ENCODE measurements at regions not wholly inside any gene's neighbourhood (a gene's known extent, or its start where the extent isn't known, plus 50 kb on each side); places are given as distances from the start of the nearest gene placed in this dataset.

DNA sequence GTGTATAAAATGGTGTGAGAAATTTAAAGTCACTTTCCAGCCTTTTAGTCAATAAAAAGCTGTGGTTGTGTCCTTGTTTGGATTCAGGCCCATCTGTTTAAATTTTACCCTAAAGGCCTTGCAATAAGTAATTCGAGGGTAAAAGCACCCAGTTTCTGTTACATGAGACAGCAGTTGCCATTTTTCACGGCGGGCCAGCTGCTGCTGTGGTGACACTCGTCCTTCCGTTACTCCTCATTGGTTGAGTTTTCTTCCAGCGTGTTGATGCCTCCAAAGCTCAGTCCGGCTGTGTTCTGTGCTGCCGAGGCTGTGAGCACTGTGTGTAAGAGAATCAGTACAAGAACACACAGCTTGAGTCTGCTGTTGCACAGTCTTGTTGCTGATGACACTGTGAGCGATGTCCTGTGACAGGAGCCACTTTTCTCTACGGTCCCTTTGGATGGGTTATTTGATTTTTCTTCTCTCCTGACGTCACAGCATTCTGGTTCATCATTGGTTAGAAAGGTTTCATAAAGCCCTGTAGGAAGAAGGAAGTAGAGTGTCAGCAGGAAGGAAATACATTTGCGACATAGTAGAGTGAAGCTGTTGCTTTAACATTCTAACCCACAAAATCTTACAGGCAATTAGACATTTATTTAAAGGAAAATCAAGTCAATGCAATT, 602.5 kb upstream of the ARGLU1 start:
- DNase-seq (ENCODE audit: low read depth, low spot score) = no peak
- ATAC-seq = no peak
- no peaks in the 10 kb centered on the region for H3K36me3 ChIP-seq (ENCODE audit: control insufficient read depth in 1 of 2, insufficient read depth in 2 of 2, low read length in 2 of 2)
- TF ChIP-seq FOSL1 (IDR thresholded peaks at IDR 0.05; ENCODE audit: low read depth) = no peak
- no peak for TF ChIP-seq EZH2 (IDR thresholded peaks at IDR 0.05)
- no peak for TF ChIP-seq SP1 (IDR thresholded peaks at IDR 0.05; ENCODE audit: low read depth)
- TF ChIP-seq, protein P1, sequence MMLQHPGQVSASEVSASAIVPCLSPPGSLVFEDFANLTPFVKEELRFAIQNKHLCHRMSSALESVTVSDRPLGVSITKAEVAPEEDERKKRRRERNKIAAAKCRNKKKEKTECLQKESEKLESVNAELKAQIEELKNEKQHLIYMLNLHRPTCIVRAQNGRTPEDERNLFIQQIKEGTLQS (IDR thresholded peaks at IDR 0.05) = no peak
- no peak for TF ChIP-seq CEBPB (IDR thresholded peaks at IDR 0.05; ENCODE audit: low read depth)
- TF ChIP-seq, protein P2, sequence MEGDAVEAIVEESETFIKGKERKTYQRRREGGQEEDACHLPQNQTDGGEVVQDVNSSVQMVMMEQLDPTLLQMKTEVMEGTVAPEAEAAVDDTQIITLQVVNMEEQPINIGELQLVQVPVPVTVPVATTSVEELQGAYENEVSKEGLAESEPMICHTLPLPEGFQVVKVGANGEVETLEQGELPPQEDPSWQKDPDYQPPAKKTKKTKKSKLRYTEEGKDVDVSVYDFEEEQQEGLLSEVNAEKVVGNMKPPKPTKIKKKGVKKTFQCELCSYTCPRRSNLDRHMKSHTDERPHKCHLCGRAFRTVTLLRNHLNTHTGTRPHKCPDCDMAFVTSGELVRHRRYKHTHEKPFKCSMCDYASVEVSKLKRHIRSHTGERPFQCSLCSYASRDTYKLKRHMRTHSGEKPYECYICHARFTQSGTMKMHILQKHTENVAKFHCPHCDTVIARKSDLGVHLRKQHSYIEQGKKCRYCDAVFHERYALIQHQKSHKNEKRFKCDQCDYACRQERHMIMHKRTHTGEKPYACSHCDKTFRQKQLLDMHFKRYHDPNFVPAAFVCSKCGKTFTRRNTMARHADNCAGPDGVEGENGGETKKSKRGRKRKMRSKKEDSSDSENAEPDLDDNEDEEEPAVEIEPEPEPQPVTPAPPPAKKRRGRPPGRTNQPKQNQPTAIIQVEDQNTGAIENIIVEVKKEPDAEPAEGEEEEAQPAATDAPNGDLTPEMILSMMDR (IDR thresholded peaks at IDR 0.05 in 2 of 3, conservative IDR thresholded peaks at IDR 0.05 in 1 of 3; ENCODE audit: borderline replicate concordance in 1 of 3, insufficient read depth in 1 of 3, low read depth in 2 of 3, low read length in 2 of 3) = no peak
- no peak for TF ChIP-seq YY1 (IDR thresholded peaks at IDR 0.05; ENCODE audit: extremely low read depth, insufficient replicate concordance, low read depth, low read length)
- TF ChIP-seq ZNF274 (IDR thresholded peaks at IDR 0.05; ENCODE audit: low read depth, low read length) = no peak
- TF ChIP-seq, protein P3, sequence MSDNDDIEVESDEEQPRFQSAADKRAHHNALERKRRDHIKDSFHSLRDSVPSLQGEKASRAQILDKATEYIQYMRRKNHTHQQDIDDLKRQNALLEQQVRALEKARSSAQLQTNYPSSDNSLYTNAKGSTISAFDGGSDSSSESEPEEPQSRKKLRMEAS (IDR thresholded peaks at IDR 0.05) = no peak
- H3K4me2 ChIP-seq (ENCODE audit: low read length) = no peak overlapping the region
- H3K4me1 ChIP-seq (ENCODE audit: control insufficient read depth in 1 of 2, insufficient read depth in 2 of 2, low read length in 2 of 2) = no peaks in the 10 kb centered on the region
- H2AFZ ChIP-seq (ENCODE audit: low read depth, low read length, poor library complexity, severe bottlenecking) = no peak overlapping the region
- H4K20me1 ChIP-seq (ENCODE audit: insufficient read depth) = no peaks in the 10 kb centered on the region
- H3K4me3 ChIP-seq (replicated peaks in 1 of 2; ENCODE audit: low read depth in 1 of 2, low read length in 2 of 2) = no peak overlapping the region
- H3K9ac ChIP-seq (ENCODE audit: low read length) = no peak overlapping the region
- ChIA-PET POLR2A (no interaction called here), CTCF (no interaction called here), RAD21 (ENCODE audit: low non-redundant PET in 1 of 2, low total read pairs in 2 of 2, uncharacterized antibody in 2 of 2, unreplicated experiment in 2 of 2) (no interaction called here)
- intact Hi-C loops (cut with micrococcal nuclease) = no loop called here
- H3K9me2 ChIP-seq (ENCODE audit: insufficient read depth) = no peaks in the 10 kb centered on the region
- peaks cover under 1 to 5% of the 10 kb centered on the region in 2 experiments; a peak in 2 of 4 replicates for H3K9me3 ChIP-seq (ENCODE audit: control insufficient read depth in 1 of 2, insufficient read depth in 1 of 2, low read depth in 1 of 2, low read length in 2 of 2)
- no peak overlapping the region for H3K27ac ChIP-seq (ENCODE audit: low read depth, low read length)
- H3K79me2 ChIP-seq (ENCODE audit: insufficient read depth, low read length) = no peaks in the 10 kb centered on the region
- H3K27me3 ChIP-seq (ENCODE audit: insufficient read depth, low read length) = no peaks in the 10 kb centered on the region
- no TSS peak for BruUV-seq (replicated peaks)
